Endothelial cell (in vitro differentiated cells): ENCODE measurements at regions not wholly inside any gene's neighbourhood (a gene's known extent, or its start where the extent isn't known, plus 50 kb on each side); places are given as distances from the start of the nearest gene placed in this dataset.

Experiments
- DNase-seq: peaks from one replicate; pipeline ENCODE4 v3.0.0; 2021; ENCODE audit warnings: low spot score
- H3K27ac Mint-ChIP-seq: one replicate; pipeline ENCODE4 v1.8.0; 2021; ENCODE audit warnings: mixed read lengths, inconsistent platforms; ENCODE audit not compliant: unreplicated experiment
- H3K27me3 Mint-ChIP-seq: one replicate; pipeline ENCODE4 v1.8.0; 2021; ENCODE audit warnings: mild to moderate bottlenecking, moderate library complexity, mixed read lengths, inconsistent platforms; ENCODE audit not compliant: unreplicated experiment
- H3K36me3 Mint-ChIP-seq: one replicate; pipeline ENCODE4 v1.8.0; 2021; ENCODE audit warnings: mild to moderate bottlenecking, low read depth, mixed read lengths, inconsistent platforms; ENCODE audit not compliant: unreplicated experiment
- H3K4me1 Mint-ChIP-seq: one replicate; pipeline ENCODE4 v1.8.0; 2021; ENCODE audit warnings: mild to moderate bottlenecking, mixed read lengths, inconsistent platforms; ENCODE audit not compliant: unreplicated experiment
- H3K4me3 Mint-ChIP-seq: one replicate; pipeline ENCODE4 v1.8.0; 2021; ENCODE audit warnings: mild to moderate bottlenecking, mixed read lengths, inconsistent platforms; ENCODE audit not compliant: unreplicated experiment
- H3K9me3 Mint-ChIP-seq: one replicate; pipeline ENCODE4 v1.8.0; 2021; ENCODE audit warnings: mixed read lengths, inconsistent platforms; ENCODE audit not compliant: unreplicated experiment
- CTCF ChIP-seq: fragments of 200-600 bp; sonication (generic); IDR thresholded peaks from one replicate; pipeline ENCODE4 v1.5.0; 2021; ENCODE audit warnings: antibody characterized with exemption; ENCODE audit not compliant: unreplicated experiment

DNA sequence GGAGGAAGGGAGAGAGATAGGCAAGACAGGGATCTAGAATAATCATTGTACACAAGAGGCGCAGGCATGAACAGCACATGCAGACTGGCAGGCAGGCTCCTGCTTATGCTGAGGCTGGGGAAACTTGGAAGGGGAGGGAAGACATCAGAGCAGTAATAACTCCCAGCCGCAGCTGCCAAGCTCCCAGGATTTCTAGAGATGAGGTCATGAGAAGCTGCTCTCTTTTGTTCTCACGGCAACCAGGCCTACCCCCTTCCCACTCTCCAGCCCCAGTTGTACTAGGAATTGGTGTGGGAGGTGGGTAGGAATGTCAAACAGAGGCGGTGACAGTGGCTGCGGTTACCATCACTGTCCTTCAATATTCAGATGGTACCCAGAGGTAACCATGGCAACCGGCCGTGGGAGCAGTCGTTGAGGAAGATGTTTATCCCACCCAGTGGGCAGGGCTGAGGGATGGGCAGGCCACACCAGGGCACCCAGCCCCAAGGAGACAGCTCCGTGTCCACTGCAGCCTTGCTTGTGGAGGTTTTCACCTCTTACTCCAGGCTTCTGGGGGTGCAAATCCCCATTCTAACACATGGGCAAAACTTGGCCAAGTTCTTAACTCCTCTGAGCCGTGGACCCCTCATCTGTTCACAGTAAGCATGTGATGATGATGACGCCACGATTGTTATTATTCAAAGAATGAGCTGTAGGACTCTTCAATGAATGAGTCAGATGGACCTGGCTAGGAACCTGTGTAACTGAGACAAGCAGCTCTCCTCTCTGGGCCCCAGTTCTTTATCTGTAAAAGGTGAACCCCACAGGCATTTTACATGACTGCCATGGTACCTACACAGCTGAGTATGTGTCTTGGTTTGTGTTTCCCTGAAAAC, 360.8 kb upstream of the PROK2 start:
- Mint-ChIP-seq H3K36me3 (no peaks in the 10 kb centered on the region), H3K4me1 (peaks cover 18% of the 10 kb centered on the region), H3K27me3 (peaks cover 1% of the 10 kb centered on the region), H3K4me3 (no peak overlapping the region), H3K9me3 (peaks cover 5% of the 10 kb centered on the region), H3K27ac (peak overlapping the region; percentile 58)
- no peak for TF ChIP-seq CTCF
- DNase-seq, result peak; percentile 22

GRCh38 chr3:72144773-72145505, 360.0 kb upstream of the PROK2 start:
- no peak for TF ChIP-seq CTCF
- H3K9me3 Mint-ChIP-seq, result peaks cover 5% of the 10 kb centered on the region
- H3K27me3 Mint-ChIP-seq, result peaks cover 1% of the 10 kb centered on the region
- no peak overlapping the region for H3K4me3 Mint-ChIP-seq
- H3K27ac Mint-ChIP-seq, result peak overlapping the region; percentile 58
- H3K4me1 Mint-ChIP-seq, result peaks cover 18% of the 10 kb centered on the region
- peak; percentile 15 for DNase-seq
- H3K36me3 Mint-ChIP-seq, result no peaks in the 10 kb centered on the region

DNA sequence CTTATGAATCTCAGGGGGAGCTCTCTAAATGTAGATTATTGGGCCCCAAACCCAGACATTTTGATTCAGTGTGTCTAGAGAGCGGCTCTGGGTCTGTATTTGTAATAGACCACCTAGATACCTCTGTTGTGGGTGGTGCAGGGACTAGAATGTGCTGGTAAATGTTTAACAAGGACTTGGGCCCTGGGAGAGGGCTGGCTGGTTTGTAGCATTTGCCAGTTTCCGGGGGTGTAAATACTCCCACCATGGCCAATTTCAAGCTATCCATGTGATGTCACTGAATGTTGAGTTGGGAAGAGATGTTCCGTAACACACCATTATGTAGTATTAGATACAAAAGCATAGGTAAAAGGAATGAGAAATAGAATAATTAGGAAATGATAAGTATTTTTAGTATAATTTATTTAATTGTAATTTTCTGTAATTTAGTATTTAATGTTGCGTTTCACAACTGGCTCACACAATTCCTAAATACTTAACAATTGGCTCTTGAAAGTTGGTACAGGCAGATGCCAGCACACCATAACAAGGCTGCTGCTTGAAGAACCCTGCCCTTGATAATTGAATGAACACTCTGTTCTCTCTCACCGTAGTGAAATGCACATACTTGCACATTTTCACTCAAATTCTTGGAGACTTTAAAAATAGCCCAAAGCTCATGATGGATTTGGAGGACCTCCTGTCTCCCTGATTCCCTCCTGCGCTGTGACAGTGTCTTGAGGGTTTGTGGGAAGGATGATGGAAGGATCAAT, 359.2 kb upstream of the PROK2 start:
- peaks cover 18% of the 10 kb centered on the region for H3K4me1 Mint-ChIP-seq
- no peak for TF ChIP-seq CTCF
- DNase-seq, result no peak
- H3K27ac Mint-ChIP-seq, result peak overlapping the region; percentile 34
- no peaks in the 10 kb centered on the region for H3K36me3 Mint-ChIP-seq
- H3K9me3 Mint-ChIP-seq, result peaks cover 5% of the 10 kb centered on the region
- H3K27me3 Mint-ChIP-seq, result peaks cover 1% of the 10 kb centered on the region
- no peak overlapping the region for H3K4me3 Mint-ChIP-seq

DNA sequence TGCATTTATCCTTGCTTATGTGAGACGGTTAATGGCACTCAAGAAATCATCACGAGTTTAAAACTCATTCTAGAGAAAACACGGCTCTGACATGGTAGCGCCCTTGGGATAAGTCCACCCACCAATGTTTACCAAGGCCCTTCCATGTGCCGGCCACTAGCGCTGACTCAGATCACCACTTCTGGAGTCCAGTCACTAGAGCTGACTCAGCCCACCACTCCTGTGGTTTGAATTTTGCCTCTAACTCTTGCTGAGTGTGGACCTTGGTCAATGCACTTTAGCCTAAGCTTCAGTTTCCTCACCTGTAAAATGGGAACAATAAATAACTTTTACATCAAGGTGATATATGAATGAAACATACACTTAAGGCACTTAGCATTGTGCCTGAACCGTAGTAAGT, 358.4 kb upstream of the PROK2 start:
- H3K4me1 Mint-ChIP-seq, result peaks cover 18% of the 10 kb centered on the region
- H3K9me3 Mint-ChIP-seq, result peaks cover 1% of the 10 kb centered on the region
- no peaks in the 10 kb centered on the region for H3K36me3 Mint-ChIP-seq
- no peak overlapping the region for H3K27ac Mint-ChIP-seq
- TF ChIP-seq CTCF, result no peak
- H3K27me3 Mint-ChIP-seq, result peaks cover 1% of the 10 kb centered on the region
- DNase-seq, result no peak
- H3K4me3 Mint-ChIP-seq, result no peak overlapping the region
